ENCODE measurements at regions not wholly inside any gene's neighbourhood (a gene's known extent, or its start where the extent isn't known, plus 50 kb on each side); places are given as distances from the start of the nearest gene placed in this dataset.

DNA sequence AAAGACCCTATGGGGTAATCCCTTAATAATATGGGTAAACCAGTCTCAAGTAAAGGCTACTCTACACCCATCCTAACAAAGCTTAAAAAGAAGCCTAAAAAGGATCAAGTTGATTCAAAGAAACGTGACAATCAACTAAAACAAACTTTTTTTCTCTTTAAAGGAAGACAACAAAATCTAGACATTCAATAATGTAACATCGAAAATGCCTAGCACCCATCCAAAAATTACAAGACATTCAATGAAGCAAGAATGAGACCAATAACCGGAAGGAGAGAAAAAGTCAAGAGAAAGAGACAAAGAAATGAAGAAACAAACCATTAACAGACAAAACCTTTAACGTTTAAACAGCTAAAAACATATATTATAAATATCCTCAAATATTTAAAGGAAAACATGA is 143.8 kb upstream of the VASH1 start:
- TF ChIP-seq, protein P1, sequence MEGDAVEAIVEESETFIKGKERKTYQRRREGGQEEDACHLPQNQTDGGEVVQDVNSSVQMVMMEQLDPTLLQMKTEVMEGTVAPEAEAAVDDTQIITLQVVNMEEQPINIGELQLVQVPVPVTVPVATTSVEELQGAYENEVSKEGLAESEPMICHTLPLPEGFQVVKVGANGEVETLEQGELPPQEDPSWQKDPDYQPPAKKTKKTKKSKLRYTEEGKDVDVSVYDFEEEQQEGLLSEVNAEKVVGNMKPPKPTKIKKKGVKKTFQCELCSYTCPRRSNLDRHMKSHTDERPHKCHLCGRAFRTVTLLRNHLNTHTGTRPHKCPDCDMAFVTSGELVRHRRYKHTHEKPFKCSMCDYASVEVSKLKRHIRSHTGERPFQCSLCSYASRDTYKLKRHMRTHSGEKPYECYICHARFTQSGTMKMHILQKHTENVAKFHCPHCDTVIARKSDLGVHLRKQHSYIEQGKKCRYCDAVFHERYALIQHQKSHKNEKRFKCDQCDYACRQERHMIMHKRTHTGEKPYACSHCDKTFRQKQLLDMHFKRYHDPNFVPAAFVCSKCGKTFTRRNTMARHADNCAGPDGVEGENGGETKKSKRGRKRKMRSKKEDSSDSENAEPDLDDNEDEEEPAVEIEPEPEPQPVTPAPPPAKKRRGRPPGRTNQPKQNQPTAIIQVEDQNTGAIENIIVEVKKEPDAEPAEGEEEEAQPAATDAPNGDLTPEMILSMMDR (IDR thresholded peaks at IDR 0.05), result no peak
- no peak for TF ChIP-seq POLR2AphosphoS5 (IDR thresholded peaks at IDR 0.05)
- no peak for TF ChIP-seq POLR2A (IDR thresholded peaks at IDR 0.05)

Data from breast epithelium (tissue), 3 donors.